ENCODE measurements at regions not wholly inside any gene's neighbourhood (a gene's known extent, or its start where the extent isn't known, plus 50 kb on each side); places are given as distances from the start of the nearest gene placed in this dataset.

DNA sequence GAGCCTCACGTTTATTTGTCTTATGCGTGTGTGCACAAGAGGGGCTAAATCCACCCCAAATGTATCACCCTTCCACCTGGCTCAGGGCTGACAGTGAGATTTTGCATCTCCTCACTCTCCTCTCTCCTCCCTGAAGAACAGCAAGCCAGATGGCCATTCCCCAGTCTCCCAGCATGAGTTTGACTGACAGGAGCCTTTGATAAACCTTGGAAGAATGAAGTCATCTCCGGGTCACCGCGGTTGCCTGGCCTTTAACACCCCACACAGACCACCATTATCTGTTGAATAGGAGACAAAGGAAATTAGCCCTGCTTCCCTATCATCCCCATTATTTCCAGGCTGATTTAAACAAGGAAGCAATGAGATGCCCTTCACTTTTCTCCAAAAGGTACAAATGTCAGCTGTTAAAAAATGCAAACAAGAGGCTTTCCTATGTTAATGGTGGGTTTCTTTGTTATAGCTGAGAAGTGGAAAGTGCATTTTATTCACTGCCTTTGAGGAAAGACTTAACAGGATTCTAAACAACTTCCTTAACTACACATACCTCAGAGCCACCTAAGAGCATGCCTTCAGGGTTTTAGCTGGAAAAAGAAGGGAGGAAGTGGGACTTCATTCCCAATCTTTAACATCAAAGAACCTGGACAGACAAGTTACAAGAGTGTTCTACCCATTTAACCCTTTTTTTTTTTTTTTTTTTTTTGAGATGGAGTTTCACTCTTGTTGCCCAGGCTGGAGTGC is 524.8 kb upstream of the ID4 start (continued):
- TF ChIP-seq ASH2L (IDR thresholded peaks at IDR 0.05; ENCODE audit: low read length): peak; percentile 47
- no peak for TF ChIP-seq FOSL1 (IDR thresholded peaks at IDR 0.05; ENCODE audit: insufficient read depth, low read depth, low read length)
- TF ChIP-seq KDM1A (IDR thresholded peaks at IDR 0.05; ENCODE audit: borderline replicate concordance, low read length): 0 out of 2 replicates have a peak, but pooled peaks have one; percentile 32
- TF ChIP-seq NANOG (IDR thresholded peaks at IDR 0.05; ENCODE audit: insufficient read depth, low read depth, low read length, poor library complexity, severe bottlenecking): peak; percentile 69
- TF ChIP-seq, protein P1, sequence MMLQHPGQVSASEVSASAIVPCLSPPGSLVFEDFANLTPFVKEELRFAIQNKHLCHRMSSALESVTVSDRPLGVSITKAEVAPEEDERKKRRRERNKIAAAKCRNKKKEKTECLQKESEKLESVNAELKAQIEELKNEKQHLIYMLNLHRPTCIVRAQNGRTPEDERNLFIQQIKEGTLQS (IDR thresholded peaks at IDR 0.05; ENCODE audit: insufficient read depth, low read depth, low read length): no peak
- TF ChIP-seq KDM4A (IDR thresholded peaks at IDR 0.05; ENCODE audit: low read depth, low read length, severe bottlenecking): no peak
- no peak for TF ChIP-seq RAD21 (IDR thresholded peaks at IDR 0.05 in 1 of 2, conservative IDR thresholded peaks at IDR 0.05 in 1 of 2; ENCODE audit: low read depth in 2 of 2, low read length in 2 of 2)
- no peak for TF ChIP-seq SP1 (IDR thresholded peaks at IDR 0.05; ENCODE audit: low read depth, low read length)
- no peak for TF ChIP-seq MAFK (IDR thresholded peaks at IDR 0.05; ENCODE audit: low read depth, low read length)
- TF ChIP-seq, protein P2, sequence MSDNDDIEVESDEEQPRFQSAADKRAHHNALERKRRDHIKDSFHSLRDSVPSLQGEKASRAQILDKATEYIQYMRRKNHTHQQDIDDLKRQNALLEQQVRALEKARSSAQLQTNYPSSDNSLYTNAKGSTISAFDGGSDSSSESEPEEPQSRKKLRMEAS (IDR thresholded peaks at IDR 0.05): no peak

All from H1 (cell line).